Retina (tissue), 1 donor: ENCODE measurements at regions not wholly inside any gene's neighbourhood (a gene's known extent, or its start where the extent isn't known, plus 50 kb on each side); places are given as distances from the start of the nearest gene placed in this dataset.
"Not testable (repeated sequence)": the region's sequence is repeated elsewhere in the genome, so short reads cannot be mapped to it uniquely, and the experiment has no call there.

Source experiments
- DNase-seq: peaks from one replicate; pipeline ENCODE4 v3.0.0-alpha.2; 2016

GRCh38 chr18:47399475-47399874 lies 148.0 kb upstream of the SKOR2 start:
- DNase-seq = no peak

GRCh38 chr18:47397671-47398319 lies 146.3 kb upstream of the SKOR2 start:
- DNase-seq = no peak

DNA sequence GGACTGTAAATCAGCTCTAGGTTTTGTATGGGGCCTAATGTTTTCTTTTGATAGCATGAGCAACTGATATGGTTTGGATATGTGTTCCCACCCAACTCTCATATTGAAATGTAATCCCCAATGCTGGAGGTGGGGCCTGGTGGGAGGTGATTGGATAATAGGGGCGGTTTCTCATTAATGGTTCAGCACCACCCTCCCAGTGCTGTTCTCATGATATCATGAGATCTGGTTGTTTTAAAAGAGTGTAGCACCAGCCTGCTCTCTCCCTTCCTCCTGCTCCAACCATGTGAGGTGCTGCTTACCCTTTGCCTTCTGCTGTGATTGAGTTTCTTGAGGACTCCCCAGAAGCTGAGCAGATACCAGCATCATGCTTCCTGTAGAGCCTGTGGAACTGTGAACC lies 140.2 kb upstream of the SKOR2 start:
- no peak for DNase-seq

- no peak for DNase-seq
Measured at GRCh38 chr18:47390410-47391024, 139.1 kb upstream of the SKOR2 start.

DNA sequence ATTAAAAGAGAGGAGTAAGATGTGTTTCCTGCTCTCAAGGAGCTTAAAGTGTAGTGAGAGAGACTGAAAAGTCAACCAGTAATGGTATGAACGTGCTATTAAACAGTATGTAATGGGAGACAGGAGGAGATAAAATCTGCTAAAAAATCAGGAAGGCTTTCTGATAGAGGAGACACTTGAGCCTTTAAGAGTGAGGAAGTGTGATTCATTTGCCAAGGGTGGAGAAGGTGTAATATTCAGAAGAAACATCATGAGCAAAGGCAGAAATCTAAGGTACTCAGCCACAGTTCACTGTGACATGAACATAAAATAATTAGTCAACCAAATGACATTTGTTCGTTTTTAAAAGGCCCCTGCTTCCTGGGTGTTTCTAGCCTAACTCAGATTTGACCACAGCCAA lies 137.8 kb upstream of the SKOR2 start:
- DNase-seq = no peak

DNA sequence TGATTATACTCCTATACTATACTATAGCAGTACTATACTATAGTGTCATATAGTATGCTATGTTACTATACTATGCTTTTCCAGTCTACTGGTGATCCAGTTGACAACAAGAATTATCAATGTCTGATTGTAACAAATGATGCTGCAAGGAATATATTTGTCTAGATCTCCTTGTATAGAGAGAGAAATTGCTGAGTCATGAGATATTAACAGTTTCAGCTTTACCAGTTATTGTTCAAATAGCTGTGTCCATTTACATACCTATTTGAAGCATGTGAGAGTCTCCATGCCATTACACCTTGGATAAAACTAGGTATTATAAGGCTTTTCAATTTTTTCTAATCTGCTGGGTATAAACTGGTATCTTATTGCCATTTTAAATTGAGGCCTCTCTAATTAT lies 136.4 kb upstream of the SKOR2 start:
- no peak for DNase-seq

- DNase-seq = no peak
Measured at GRCh38 chr18:47383729-47384128, 132.3 kb upstream of the SKOR2 start.

- no peak for DNase-seq
Measured at GRCh38 chr18:47381975-47382570, 130.6 kb upstream of the SKOR2 start.

- no peak for DNase-seq
Measured at GRCh38 chr18:47380153-47380552, 128.7 kb upstream of the SKOR2 start.

DNA sequence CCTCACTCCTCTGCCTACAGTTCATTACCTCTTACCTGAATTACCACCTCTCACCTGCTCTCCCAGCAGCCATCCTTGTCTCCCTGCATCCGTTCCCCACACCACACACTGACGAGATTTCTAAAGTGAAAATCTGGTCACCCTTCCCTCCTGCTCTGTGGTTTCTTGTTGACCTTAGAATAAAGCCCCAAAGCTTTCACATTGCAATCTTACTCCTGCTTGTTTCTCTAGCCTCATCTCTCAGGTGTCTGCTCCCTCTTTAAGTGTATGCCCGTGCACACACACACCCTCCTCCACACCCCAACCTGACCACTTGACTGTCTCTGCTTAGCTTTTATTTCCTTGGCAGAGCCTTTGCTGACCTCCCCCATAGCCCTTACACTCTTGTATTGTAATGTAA lies 122.0 kb upstream of the SKOR2 start:
- no peak for DNase-seq

- DNase-seq = no peak
Measured at GRCh38 chr18:47370052-47370451, 118.6 kb upstream of the SKOR2 start.

GRCh38 chr18:47354061-47354460 lies 102.6 kb upstream of the SKOR2 start:
- not testable (repeated sequence) for DNase-seq

GRCh38 chr18:47346016-47346415 lies 94.6 kb upstream of the SKOR2 start:
- no peak for DNase-seq

DNA sequence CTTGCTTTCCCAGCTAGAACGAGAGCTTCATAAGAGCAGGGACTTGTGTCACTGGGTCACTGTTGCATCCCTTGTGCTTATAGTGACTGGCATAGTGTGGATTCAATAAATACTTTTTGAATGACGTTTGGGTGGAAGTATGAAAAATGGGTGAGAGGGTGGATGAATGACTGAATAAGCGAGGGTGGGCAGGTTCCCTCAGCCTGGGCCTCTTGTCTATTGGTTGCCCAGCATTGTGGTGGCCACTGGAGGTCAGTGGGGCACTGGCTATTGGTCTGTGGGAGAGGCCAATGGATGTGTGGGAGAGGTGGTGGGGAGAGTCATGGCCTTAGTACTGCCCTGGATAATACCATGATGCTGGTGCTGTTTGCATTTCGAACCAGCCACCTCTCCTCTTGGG lies 93.8 kb upstream of the SKOR2 start:
- no peak for DNase-seq

DNA sequence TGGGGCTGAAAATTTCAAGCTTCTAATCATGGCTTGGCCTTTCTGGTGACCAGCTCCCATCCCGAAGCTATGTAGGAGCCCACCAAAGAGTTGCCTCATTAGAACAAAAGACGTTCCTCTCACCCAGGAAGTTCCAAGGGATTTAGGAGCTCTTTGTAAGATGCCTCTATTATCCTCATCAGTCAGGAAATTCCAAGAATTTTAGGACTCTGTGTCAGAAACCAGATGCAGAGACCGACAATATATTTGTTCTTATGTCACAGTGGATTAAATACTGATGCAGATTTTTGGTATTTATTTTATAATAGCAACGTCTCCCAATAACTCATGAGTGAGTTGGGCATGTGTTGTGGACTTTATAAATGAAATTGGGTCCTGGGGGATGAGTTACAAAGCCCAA lies 91.8 kb upstream of the SKOR2 start:
- no peak for DNase-seq

GRCh38 chr18:47342566-47342965 lies 91.1 kb upstream of the SKOR2 start:
- no peak for DNase-seq

DNA sequence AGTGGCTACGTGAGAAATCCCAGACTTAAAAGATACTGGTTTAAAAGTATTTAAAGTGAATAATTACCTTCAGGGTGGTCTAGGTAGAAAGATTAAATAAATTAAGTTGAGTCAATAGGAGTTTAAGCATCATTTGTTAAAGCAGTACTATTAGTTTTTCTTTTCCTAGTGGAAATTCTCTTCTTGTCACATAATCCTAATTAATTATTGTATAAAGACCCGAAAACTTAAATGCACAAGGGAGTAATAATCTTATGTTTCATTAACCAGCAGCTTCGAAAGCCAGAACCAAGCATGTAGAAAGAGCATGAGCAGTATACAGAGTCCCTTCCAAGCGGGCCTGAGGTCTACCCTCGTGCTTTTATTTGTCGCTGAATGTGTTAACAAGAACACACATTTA lies 90.2 kb upstream of the SKOR2 start:
- DNase-seq = no peak

GRCh38 chr18:47334966-47335365 lies 83.5 kb upstream of the SKOR2 start:
- DNase-seq = no peak

DNA sequence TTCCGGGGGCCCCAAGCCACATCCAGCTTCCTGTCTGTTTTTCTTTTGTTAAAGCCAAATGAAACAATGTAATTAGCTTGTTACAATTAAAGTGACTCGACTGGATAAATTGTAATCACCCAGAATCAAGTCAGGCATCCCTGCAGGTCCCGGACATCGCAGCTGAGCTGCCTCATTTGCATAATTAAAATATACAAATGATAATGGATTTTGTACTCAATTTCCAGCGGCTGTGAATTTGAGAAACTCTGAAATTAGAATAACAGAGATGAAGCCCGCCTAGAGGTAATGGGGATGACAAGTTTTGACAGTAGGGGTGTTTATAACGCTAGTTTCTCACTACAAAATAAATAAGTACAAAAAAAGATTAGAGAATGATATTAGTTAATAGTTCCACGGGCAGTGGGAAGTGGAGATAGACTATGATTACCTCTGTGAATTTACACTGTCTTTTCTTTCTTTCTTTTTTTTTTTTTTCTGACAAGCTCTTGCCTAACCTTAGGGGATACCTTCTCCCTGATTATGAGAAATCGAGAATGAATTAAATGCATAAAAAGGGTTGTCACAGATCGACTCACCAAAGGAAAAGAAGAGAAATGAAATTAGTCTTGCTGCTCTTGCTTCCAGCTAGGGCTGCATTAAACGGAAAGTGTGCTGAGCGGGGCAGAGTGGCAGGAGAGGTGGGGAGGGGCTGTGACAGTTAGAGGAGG lies 82.6 kb upstream of the SKOR2 start:
- no peak for DNase-seq

- DNase-seq = no peak
Measured at GRCh38 chr18:47331641-47332040, 80.2 kb upstream of the SKOR2 start.

- no peak for DNase-seq
Measured at GRCh38 chr18:47331026-47331425, 79.6 kb upstream of the SKOR2 start.

DNA sequence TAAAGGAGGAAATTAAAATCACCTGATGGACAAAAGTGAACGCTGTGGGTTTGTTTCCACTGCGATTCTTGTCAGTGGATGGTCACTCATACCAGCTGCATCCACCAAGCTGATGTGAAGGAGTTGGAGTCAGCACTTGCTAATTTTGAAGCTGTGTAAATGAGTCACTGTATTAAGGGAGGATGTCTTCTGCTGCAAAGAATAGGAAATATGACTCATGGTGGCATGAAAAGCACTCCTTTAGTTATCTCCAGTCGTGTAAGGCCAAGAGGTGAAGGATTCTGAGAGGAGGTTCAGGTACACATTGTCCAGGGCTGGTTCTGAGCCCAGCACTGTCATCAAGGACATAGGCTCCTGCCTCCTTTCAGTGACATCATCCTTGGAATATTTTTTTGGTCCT lies 71.7 kb upstream of the SKOR2 start:
- no peak for DNase-seq

DNA sequence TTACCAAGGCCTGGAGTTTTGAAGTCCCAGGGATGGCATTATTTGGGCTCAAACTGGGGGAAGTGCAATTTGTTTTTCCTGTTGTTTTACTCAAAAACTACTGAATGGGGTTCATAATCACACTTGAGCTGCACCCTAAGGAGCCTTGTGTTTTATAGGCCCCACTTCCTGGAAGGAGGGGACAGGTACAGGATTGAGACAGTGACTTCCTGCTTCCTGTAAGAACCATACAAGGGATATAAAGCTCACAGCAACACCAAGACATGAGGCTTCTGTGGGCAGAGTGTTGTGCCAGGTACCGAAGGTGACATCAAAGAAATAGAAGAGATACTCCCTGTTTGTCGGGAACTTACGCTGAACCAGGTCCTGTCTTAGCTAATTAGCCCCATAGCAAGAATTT lies 70.4 kb upstream of the SKOR2 start:
- no peak for DNase-seq
